ENCODE measurements at regions not wholly inside any gene's neighbourhood (a gene's known extent, or its start where the extent isn't known, plus 50 kb on each side); places are given as distances from the start of the nearest gene placed in this dataset.

DNA sequence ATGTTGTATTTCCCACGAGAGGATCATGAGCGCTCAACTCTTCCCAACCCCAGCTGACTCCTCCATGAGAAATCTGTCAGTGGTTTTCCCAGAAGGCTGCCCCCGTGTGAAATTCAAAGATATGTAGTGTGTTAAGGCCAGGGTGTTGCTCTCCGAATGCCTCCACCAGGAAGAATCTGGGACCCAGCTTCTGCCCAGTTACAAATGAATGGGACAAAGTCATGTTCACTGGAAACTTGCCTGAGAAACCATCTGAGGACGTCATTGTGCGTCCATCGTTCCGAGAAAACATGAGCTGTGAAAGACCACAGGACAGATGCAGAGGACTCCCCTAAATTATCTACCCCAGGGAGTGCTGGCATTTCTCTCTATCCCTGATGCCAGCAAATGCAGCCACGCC lies 86.0 kb downstream of the AIPL1 start:
- TF ChIP-seq, protein P1, sequence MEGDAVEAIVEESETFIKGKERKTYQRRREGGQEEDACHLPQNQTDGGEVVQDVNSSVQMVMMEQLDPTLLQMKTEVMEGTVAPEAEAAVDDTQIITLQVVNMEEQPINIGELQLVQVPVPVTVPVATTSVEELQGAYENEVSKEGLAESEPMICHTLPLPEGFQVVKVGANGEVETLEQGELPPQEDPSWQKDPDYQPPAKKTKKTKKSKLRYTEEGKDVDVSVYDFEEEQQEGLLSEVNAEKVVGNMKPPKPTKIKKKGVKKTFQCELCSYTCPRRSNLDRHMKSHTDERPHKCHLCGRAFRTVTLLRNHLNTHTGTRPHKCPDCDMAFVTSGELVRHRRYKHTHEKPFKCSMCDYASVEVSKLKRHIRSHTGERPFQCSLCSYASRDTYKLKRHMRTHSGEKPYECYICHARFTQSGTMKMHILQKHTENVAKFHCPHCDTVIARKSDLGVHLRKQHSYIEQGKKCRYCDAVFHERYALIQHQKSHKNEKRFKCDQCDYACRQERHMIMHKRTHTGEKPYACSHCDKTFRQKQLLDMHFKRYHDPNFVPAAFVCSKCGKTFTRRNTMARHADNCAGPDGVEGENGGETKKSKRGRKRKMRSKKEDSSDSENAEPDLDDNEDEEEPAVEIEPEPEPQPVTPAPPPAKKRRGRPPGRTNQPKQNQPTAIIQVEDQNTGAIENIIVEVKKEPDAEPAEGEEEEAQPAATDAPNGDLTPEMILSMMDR (IDR thresholded peaks at IDR 0.05): no peak
- TF ChIP-seq EP300 (IDR thresholded peaks at IDR 0.05) (no peak), POLR2A (IDR thresholded peaks at IDR 0.05) (no peak)
